HEK293 (cell line): ENCODE measurements at regions not wholly inside any gene's neighbourhood (a gene's known extent, or its start where the extent isn't known, plus 50 kb on each side); places are given as distances from the start of the nearest gene placed in this dataset.
A peak's percentile ranks its signal among the peaks of the same experiment; 100 is the strongest.

Experiments
- CTCF ChIA-PET: fragments of 350-600 bp; formaldehyde crosslinking; extraction: SDS; loops from one replicate; lab custom pipeline; 2021; ENCODE audit warnings: antibody characterized with exemption; lab: Yijun Ruan, JAX
- POLR2A ChIA-PET: fragments of 300-600 bp; formaldehyde crosslinking; extraction: SDS; loops from one replicate; lab custom pipeline; 2020; ENCODE audit warnings: antibody characterized with exemption, inconsistent platforms; lab: Yijun Ruan, JAX
- H3K27ac ChIP-seq: fragments of 200-500 bp; sonication (Bioruptor generic); 2 replicates; pipeline ENCODE4 v1.5.1; 2014; ENCODE audit warnings: low read depth, low read length, control low read depth, inconsistent platforms; ENCODE audit errors: extremely low read depth
- H3K36me3 ChIP-seq, 2 experiments: fragments of 200-500 bp in 1 of 2; sonication (Bioruptor generic) in 1 of 2; 1 replicate in 1 of 2; 2 replicates in 1 of 2; pipeline ENCODE4 v1.5.1; 2014 to 2017; ENCODE audit warnings: inconsistent platforms in 2 of 2, low read length in 2 of 2; ENCODE audit not compliant: control insufficient read depth in 2 of 2, insufficient read depth in 1 of 2
- H3K4me1 ChIP-seq: fragments of 200-500 bp; sonication (Bioruptor generic); 2 replicates; pipeline ENCODE4 v1.5.1; 2014; ENCODE audit warnings: mild to moderate bottlenecking, low read length, inconsistent platforms; ENCODE audit not compliant: control insufficient read depth, insufficient read depth
- H3K4me3 ChIP-seq: 2 replicates; pipeline ENCODE4 v1.5.1; 2011; ENCODE audit warnings: low read depth, mild to moderate bottlenecking, control low read depth, low read length, moderate library complexity
- H3K9me3 ChIP-seq: fragments of 200-500 bp; sonication (Bioruptor generic); 2 replicates; pipeline ENCODE4 v1.5.1; 2014; ENCODE audit warnings: low read depth, low read length, inconsistent platforms; ENCODE audit not compliant: control insufficient read depth, insufficient read depth
- BCL11A ChIP-seq: fragments of 450-650 bp; formaldehyde crosslinking; IDR thresholded peaks from 2 replicates; pipeline ENCODE4 v1.5.1; 2016; ENCODE audit warnings: low read depth, missing biosample characterization, missing genetic modification characterization
- INSM2 ChIP-seq: fragments of 450-650 bp; formaldehyde crosslinking; IDR thresholded peaks from 2 replicates; pipeline ENCODE4 v1.5.1; 2016; ENCODE audit warnings: missing biosample characterization, missing genetic modification characterization
- KLF1 ChIP-seq: fragments of 450-650 bp; formaldehyde crosslinking; IDR thresholded peaks from 2 replicates; pipeline ENCODE4 v1.5.1; 2016; ENCODE audit warnings: missing biosample characterization, missing genetic modification characterization
- PBX3 ChIP-seq: sonication (generic); formaldehyde crosslinking; IDR thresholded peaks from 2 replicates; pipeline ENCODE4 v1.8.1; 2022; ENCODE audit warnings: mild to moderate bottlenecking, moderate library complexity, missing genetic modification reagents
- SP2 ChIP-seq: fragments of 450-650 bp; formaldehyde crosslinking; IDR thresholded peaks from 2 replicates; pipeline ENCODE4 v1.5.1; 2016; ENCODE audit warnings: missing biosample characterization, missing genetic modification characterization
- ZFP3 ChIP-seq: fragments of 450-650 bp; formaldehyde crosslinking; IDR thresholded peaks from 2 replicates; pipeline ENCODE4 v1.5.1; 2016; ENCODE audit warnings: low read depth, missing biosample characterization, missing genetic modification characterization
- ZNF146 ChIP-seq: fragments of 450-650 bp; formaldehyde crosslinking; IDR thresholded peaks from 2 replicates; pipeline ENCODE4 v1.5.1; 2016; ENCODE audit warnings: missing biosample characterization, missing genetic modification characterization
- ZNF24 ChIP-seq: fragments of 450-650 bp; formaldehyde crosslinking; IDR thresholded peaks from 2 replicates; pipeline ENCODE4 v1.5.1; 2016; ENCODE audit warnings: missing biosample characterization, missing genetic modification characterization
- ZNF302 ChIP-seq: fragments of 450-650 bp; formaldehyde crosslinking; IDR thresholded peaks from 2 replicates; pipeline ENCODE4 v1.5.1; 2016; ENCODE audit warnings: missing biosample characterization, missing genetic modification characterization, low read depth
- ZNF335 ChIP-seq: fragments of 450-650 bp; formaldehyde crosslinking; conservative IDR thresholded peaks from 2 replicates; pipeline ENCODE4 v1.5.1; 2016; ENCODE audit warnings: missing biosample characterization, missing genetic modification characterization
- ZNF473 ChIP-seq: fragments of 450-650 bp; formaldehyde crosslinking; IDR thresholded peaks from 2 replicates; pipeline ENCODE4 v1.5.1; 2017; ENCODE audit warnings: missing biosample characterization, missing genetic modification characterization
- ZNF544 ChIP-seq: fragments of 450-650 bp; formaldehyde crosslinking; IDR thresholded peaks from 2 replicates; pipeline ENCODE4 v1.5.0; 2017; ENCODE audit warnings: missing biosample characterization, missing genetic modification characterization
- ZNF548 ChIP-seq: fragments of 450-650 bp; formaldehyde crosslinking; IDR thresholded peaks from 2 replicates; pipeline ENCODE4 v1.5.1; 2016; ENCODE audit warnings: missing biosample characterization, missing genetic modification characterization
- ZNF555 ChIP-seq: fragments of 450-650 bp; formaldehyde crosslinking; conservative IDR thresholded peaks from 2 replicates; pipeline ENCODE4 v1.5.1; 2017; ENCODE audit warnings: missing biosample characterization, mild to moderate bottlenecking, missing genetic modification characterization, inconsistent platforms
- ZNF747 ChIP-seq: fragments of 450-650 bp; formaldehyde crosslinking; IDR thresholded peaks from 2 replicates; pipeline ENCODE4 v1.5.1; 2016; ENCODE audit warnings: missing biosample characterization, missing genetic modification characterization
- ZNF792 ChIP-seq: fragments of 450-650 bp; formaldehyde crosslinking; IDR thresholded peaks from 2 replicates; pipeline ENCODE4 v1.5.1; 2016; ENCODE audit warnings: missing biosample characterization, missing genetic modification characterization
- ZXDB ChIP-seq: fragments of 450-650 bp; formaldehyde crosslinking; IDR thresholded peaks from 2 replicates; pipeline ENCODE4 v1.5.1; 2016; ENCODE audit warnings: missing biosample characterization, missing genetic modification characterization
- TF ChIP-seq, protein P1 (sequence below): fragments of 450-650 bp; formaldehyde crosslinking; optimal IDR thresholded peaks from 2 replicates; pipeline ENCODE3; 2016; ENCODE audit warnings: missing biosample characterization, mild to moderate bottlenecking, missing genetic modification characterization
- TF ChIP-seq, protein P2 (sequence below): fragments of 450-650 bp; formaldehyde crosslinking; IDR thresholded peaks from 2 replicates; pipeline ENCODE4 v1.5.1; 2016; ENCODE audit warnings: missing biosample characterization, missing genetic modification characterization

- no peaks in the 10 kb centered on the region for H3K9me3 ChIP-seq
- POLR2A ChIA-PET = interaction anchor here (0.6 kb wide), 1 partner anchor 37 kb away, joined by 5 read pairs; no protein-coding TSS in a partner anchor
- H3K4me3 ChIP-seq = no peak overlapping the region
- H3K36me3 ChIP-seq = no peaks in the 10 kb centered on the region
- H3K27ac ChIP-seq = no peak overlapping the region
- TF ChIP-seq ZFP3 (tag by site-specific recombination) (no peak), KLF1 (peak; percentile 67)
- TF ChIP-seq, all 188 proteins: peak for 1
- CTCF ChIA-PET = interaction anchor here (0.5 to 2.8 kb wide), 4 partner anchors 16 to 157 kb away, joined by 3 to 13 read pairs (median 4); no protein-coding TSS in a partner anchor
- no peaks in the 10 kb centered on the region; the same call in 1 of the 2 replicates for H3K4me1 ChIP-seq
These were observed 106.0 kb upstream of the NKX1-1 start for GRCh38 chr4:1512051-1512737.

GRCh38 chr4:1511441-1512041, 105.3 kb upstream of the NKX1-1 start:
- Histone ChIP-seq H3K27ac (no peak overlapping the region), H3K4me3 (no peak overlapping the region), H3K4me1 (no peaks in the 10 kb centered on the region; the same call in 1 of the 2 replicates), H3K9me3 (no peaks in the 10 kb centered on the region), H3K36me3 (no peaks in the 10 kb centered on the region)
- ChIA-PET POLR2A (interaction anchor here (0.6 kb wide), 1 partner anchor 37 kb away, joined by 5 read pairs; no protein-coding TSS in a partner anchor), CTCF (interaction anchor here (1.1 to 2.8 kb wide), 2 partner anchors 134 to 156 kb away, joined by 3 to 13 read pairs; no protein-coding TSS in a partner anchor)
- TF ChIP-seq SP2 (tag by site-specific recombination) = peak; percentile 46
- TF ChIP-seq PBX3 (CRISPR knock-in tag) = no peak
- TF ChIP-seq, all 188 proteins: peak for 1

GRCh38 chr4:1510931-1511330, 104.7 kb upstream of the NKX1-1 start:
- Histone ChIP-seq H3K4me3 (no peak overlapping the region), H3K36me3 (no peaks in the 10 kb centered on the region), H3K9me3 (no peaks in the 10 kb centered on the region), H3K4me1 (no peaks in the 10 kb centered on the region; the same call in 1 of the 2 replicates), H3K27ac (no peak overlapping the region)
- ChIA-PET POLR2A (no interaction called here), CTCF (no interaction called here)
- TF ChIP-seq ZNF544 = no peak
- no peak for TF ChIP-seq ZNF548 (tag by site-specific recombination)
- TF ChIP-seq, protein P1, sequence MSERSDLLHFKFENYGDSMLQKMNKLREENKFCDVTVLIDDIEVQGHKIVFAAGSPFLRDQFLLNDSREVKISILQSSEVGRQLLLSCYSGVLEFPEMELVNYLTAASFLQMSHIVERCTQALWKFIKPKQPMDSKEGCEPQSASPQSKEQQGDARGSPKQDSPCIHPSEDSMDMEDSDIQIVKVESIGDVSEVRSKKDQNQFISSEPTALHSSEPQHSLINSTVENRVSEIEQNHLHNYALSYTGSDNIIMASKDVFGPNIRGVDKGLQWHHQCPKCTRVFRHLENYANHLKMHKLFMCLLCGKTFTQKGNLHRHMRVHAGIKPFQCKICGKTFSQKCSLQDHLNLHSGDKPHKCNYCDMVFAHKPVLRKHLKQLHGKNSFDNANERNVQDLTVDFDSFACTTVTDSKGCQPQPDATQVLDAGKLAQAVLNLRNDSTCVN = no peak
- TF ChIP-seq, protein P2, sequence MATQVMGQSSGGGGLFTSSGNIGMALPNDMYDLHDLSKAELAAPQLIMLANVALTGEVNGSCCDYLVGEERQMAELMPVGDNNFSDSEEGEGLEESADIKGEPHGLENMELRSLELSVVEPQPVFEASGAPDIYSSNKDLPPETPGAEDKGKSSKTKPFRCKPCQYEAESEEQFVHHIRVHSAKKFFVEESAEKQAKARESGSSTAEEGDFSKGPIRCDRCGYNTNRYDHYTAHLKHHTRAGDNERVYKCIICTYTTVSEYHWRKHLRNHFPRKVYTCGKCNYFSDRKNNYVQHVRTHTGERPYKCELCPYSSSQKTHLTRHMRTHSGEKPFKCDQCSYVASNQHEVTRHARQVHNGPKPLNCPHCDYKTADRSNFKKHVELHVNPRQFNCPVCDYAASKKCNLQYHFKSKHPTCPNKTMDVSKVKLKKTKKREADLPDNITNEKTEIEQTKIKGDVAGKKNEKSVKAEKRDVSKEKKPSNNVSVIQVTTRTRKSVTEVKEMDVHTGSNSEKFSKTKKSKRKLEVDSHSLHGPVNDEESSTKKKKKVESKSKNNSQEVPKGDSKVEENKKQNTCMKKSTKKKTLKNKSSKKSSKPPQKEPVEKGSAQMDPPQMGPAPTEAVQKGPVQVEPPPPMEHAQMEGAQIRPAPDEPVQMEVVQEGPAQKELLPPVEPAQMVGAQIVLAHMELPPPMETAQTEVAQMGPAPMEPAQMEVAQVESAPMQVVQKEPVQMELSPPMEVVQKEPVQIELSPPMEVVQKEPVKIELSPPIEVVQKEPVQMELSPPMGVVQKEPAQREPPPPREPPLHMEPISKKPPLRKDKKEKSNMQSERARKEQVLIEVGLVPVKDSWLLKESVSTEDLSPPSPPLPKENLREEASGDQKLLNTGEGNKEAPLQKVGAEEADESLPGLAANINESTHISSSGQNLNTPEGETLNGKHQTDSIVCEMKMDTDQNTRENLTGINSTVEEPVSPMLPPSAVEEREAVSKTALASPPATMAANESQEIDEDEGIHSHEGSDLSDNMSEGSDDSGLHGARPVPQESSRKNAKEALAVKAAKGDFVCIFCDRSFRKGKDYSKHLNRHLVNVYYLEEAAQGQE (tag by site-specific recombination) = no peak
- TF ChIP-seq INSM2 (tag by site-specific recombination) = no peak
- TF ChIP-seq ZNF792 (tag by site-specific recombination) = no peak
- no peak for TF ChIP-seq ZNF146
- no peak for TF ChIP-seq ZNF555 (tag by site-specific recombination)
- no peak for TF ChIP-seq ZNF24 (tag by site-specific recombination)
- no peak for TF ChIP-seq BCL11A (tag by site-specific recombination)
- TF ChIP-seq ZNF335 (tag by site-specific recombination) = no peak
- TF ChIP-seq ZNF473 (tag by site-specific recombination) = no peak
- TF ChIP-seq ZXDB (tag by site-specific recombination) = no peak
- no peak for TF ChIP-seq ZNF302 (tag by site-specific recombination)
- no peak for TF ChIP-seq KLF1
- no peak for TF ChIP-seq ZNF747 (tag by site-specific recombination)
- TF ChIP-seq ZFP3 (tag by site-specific recombination) = no peak
